Heart right ventricle (tissue), 16 donors: ENCODE measurements at regions not wholly inside any gene's neighbourhood (a gene's known extent, or its start where the extent isn't known, plus 50 kb on each side); places are given as distances from the start of the nearest gene placed in this dataset.

Experiments
- ATAC-seq, 8 donors: fragments of 200-7000 bp; cut with Tn5 transposase; one replicate each; pipeline ENCODE4 v1.9.1; 2020; ENCODE audit warnings: mild to moderate bottlenecking in 8 of 8, moderate library complexity in 8 of 8, moderate number of reproducible peaks in 1 of 8
- DNase-seq, 2 donors: peaks; one replicate each; pipeline ENCODE4 v3.0.0-alpha.2; 2020
- H3K27ac ChIP-seq, 10 donors: fragments of 200-600 bp; sonication (generic) in 2 of 10; one replicate each; pipeline versions ENCODE4 v1.5.0 to v1.8.0; 2020 to 2022; ENCODE audit warnings: mild to moderate bottlenecking in 3 of 10
- H3K27me3 ChIP-seq, 7 donors: fragments of 200-600 bp; one replicate each; pipeline ENCODE4 v1.8.0; 2021 to 2022; ENCODE audit warnings: mild to moderate bottlenecking in 2 of 7
- H3K36me3 ChIP-seq, 9 donors: fragments of 200-600 bp; sonication (generic) in 1 of 9; one replicate each; pipeline versions ENCODE4 v1.5.0 to v1.8.0; 2020 to 2022; ENCODE audit warnings: mild to moderate bottlenecking in 2 of 9
- H3K4me1 ChIP-seq, 9 donors: fragments of 200-600 bp; sonication (generic) in 1 of 9; one replicate each; pipeline versions ENCODE4 v1.5.0 to v1.8.0; 2020 to 2022; ENCODE audit warnings: mild to moderate bottlenecking in 4 of 9
- H3K4me3 ChIP-seq, 10 donors: fragments of 200-600 bp; sonication (generic) in 2 of 10; one replicate each; pipeline versions ENCODE4 v1.5.0 to v1.8.0; 2020 to 2022; ENCODE audit warnings: mild to moderate bottlenecking in 7 of 10, moderate library complexity in 2 of 10
- H3K9me3 ChIP-seq, 11 donors: fragments of 200-600 bp in 10 of 11; sonication (generic) in 2 of 11; one replicate each; pipeline versions ENCODE4 v1.5.0 to v1.8.0; 2013 to 2022; ENCODE audit warnings: mild to moderate bottlenecking in 2 of 11, control low read depth in 1 of 11, moderate library complexity in 1 of 11
- WGBS, 2 donors: extraction: QIAGEN DNeasy Blood & Tissue Kit; methylation state at CpG; one replicate each; pipeline ENCODE4 v1.1.7; 2013; ENCODE audit warnings: inconsistent platforms in 1 of 2; 5-methylcytosine and 5-hydroxymethylcytosine counted together
- intact Hi-C, 10 donors: fragments of 100-400 bp; cut with DNase I; formaldehyde crosslinking; loops; one replicate each; pipeline versions ENCODE4 v1.11.1 to v1.14.2; 2022
- TF ChIP-seq, protein P1 (sequence below), 9 donors: fragments of 200-600 bp; sonication (generic) in 2 of 9; IDR thresholded peaks; one replicate each; pipeline versions ENCODE4 v1.5.0 to v1.8.0; 2021 to 2022; ENCODE audit warnings: antibody characterized with exemption in 9 of 9, mild to moderate bottlenecking in 5 of 9, moderate library complexity in 1 of 9
- donor health status: Arrhythmogenic right ventricular cardiomyopathy.
- donor health status: ischemic (EF 13 %, LVEDD 7.1; RV severe dilation, severe dysfunction).
- donor health status: healthy with polysubstance abuse.
- donor health status: DM: no; HTN: yes; CAD: no.
- donor health status: DM: no; HTN: no; CAD: no.
- donor health status: ischemic (EF 25% LVEDD 6.9; RV normal size, moderate dysfunction).
- donor health status: ischemic (EF 25% LVEDD 5.7; RV mildly dilated, moderate dysfunction).
- donor health status: healthy.
- donor health status: DM: yes; HTN: yes; CAD: no.
- donor health status: Ischemic cardiomyopathy.
- donor health status: ischemic (EF 35%, LVEDD 5.7; RV mildly dilated, moderate dysfunction).
- donor health status: nonischemic (EF 11% LVEDD 7.7; RV severe dilation, severe dysfunction).
- donor health status: DM: yes; HTN: yes; CAD: no.
- donor health status: PGD.
- donor health status: ischemic (EF 29% LVEDD 5.4; RV normal size, mild dysfunction).
- donor health status: nonischemic (EF 23%, LVEDD 6.1; RV moderate dilation, normal function).

GRCh38 chr4:184536065-184536880 lies 61.9 kb upstream of the IRF2 start:
- intact Hi-C loops: loop anchor here in 9 of 10 donors (2.0 to 10.0 kb wide), 13 partner anchors 59 to 269 kb away; partner anchors contain the start of genes IRF2 (in 4 of the 9), CASP3 (in 1 of the 9) and PRIMPOL (in 1 of the 9)

GRCh38 chr4:184534511-184535391 lies 60.4 kb upstream of the IRF2 start:
- 64 to 68% methylated on average over 5 of the region's 5 CpGs for WGBS, 2 donors
- Histone ChIP-seq H3K4me1 (peaks cover 2 to 43% (median 31%) of the 10 kb centered on the region in 9 donors), H3K27me3 (no peaks in the 10 kb centered on the region), H3K27ac (peak overlapping the region in 8 of 10 donors; percentile 16 to 99 (median 46)), H3K9me3 (peaks cover 0 to 4% (median 0%) of the 10 kb centered on the region in 11 donors), H3K36me3 (no peaks in the 10 kb centered on the region), H3K4me3 (no peak overlapping the region)
- DNase-seq (no peak), ATAC-seq (no peak)
- intact Hi-C loops: loop anchor here in 9 of 10 donors (5.0 to 10.0 kb wide), 12 partner anchors 57 to 267 kb away; partner anchors contain the start of genes CASP3 (in 1 of the 9), IRF2 (in 1 of the 9) and PRIMPOL (in 1 of the 9)
- TF ChIP-seq, protein P1, sequence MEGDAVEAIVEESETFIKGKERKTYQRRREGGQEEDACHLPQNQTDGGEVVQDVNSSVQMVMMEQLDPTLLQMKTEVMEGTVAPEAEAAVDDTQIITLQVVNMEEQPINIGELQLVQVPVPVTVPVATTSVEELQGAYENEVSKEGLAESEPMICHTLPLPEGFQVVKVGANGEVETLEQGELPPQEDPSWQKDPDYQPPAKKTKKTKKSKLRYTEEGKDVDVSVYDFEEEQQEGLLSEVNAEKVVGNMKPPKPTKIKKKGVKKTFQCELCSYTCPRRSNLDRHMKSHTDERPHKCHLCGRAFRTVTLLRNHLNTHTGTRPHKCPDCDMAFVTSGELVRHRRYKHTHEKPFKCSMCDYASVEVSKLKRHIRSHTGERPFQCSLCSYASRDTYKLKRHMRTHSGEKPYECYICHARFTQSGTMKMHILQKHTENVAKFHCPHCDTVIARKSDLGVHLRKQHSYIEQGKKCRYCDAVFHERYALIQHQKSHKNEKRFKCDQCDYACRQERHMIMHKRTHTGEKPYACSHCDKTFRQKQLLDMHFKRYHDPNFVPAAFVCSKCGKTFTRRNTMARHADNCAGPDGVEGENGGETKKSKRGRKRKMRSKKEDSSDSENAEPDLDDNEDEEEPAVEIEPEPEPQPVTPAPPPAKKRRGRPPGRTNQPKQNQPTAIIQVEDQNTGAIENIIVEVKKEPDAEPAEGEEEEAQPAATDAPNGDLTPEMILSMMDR (IDR thresholded peaks at IDR 0.05): no peak

More at GRCh38 chr4:184536065-184536880, 61.9 kb upstream of the IRF2 start:
- H3K27ac ChIP-seq: peak overlapping the region; percentile 87 to 99 (median 96)
- 51 to 55% methylated on average over 10 of the region's 10 CpGs for WGBS, 2 donors
- no peaks in the 10 kb centered on the region for H3K36me3 ChIP-seq
- DNase-seq: no peak
- no peaks in the 10 kb centered on the region for H3K9me3 ChIP-seq
- H3K4me1 ChIP-seq: peaks cover 2 to 43% (median 31%) of the 10 kb centered on the region in 9 donors
- no peak for ATAC-seq
- H3K27me3 ChIP-seq: no peaks in the 10 kb centered on the region
- TF ChIP-seq, protein P1 (IDR thresholded peaks at IDR 0.05): no peak
- peak overlapping the region in 9 of 10 donors; percentile 60 to 72 (median 71) for H3K4me3 ChIP-seq

GRCh38 chr4:184533908-184534307 lies 59.6 kb upstream of the IRF2 start:
- Histone ChIP-seq H3K4me1 (peaks cover 2 to 47% (median 31%) of the 10 kb centered on the region in 9 donors), H3K27ac (peak overlapping the region in 7 of 10 donors; percentile 16 to 99 (median 50)), H3K4me3 (no peak overlapping the region), H3K9me3 (peaks cover 0 to 12% (median 0%) of the 10 kb centered on the region in 11 donors), H3K36me3 (no peaks in the 10 kb centered on the region), H3K27me3 (no peaks in the 10 kb centered on the region)
- ATAC-seq (no peak), DNase-seq (no peak)
- intact Hi-C loops: loop anchor here in 5 of 10 donors (10.0 kb wide), 4 partner anchors 59 to 149 kb away; partner anchors contain the start of gene IRF2 (in 1 of the 5)
- TF ChIP-seq, protein P1 (IDR thresholded peaks at IDR 0.05): no peak

DNA sequence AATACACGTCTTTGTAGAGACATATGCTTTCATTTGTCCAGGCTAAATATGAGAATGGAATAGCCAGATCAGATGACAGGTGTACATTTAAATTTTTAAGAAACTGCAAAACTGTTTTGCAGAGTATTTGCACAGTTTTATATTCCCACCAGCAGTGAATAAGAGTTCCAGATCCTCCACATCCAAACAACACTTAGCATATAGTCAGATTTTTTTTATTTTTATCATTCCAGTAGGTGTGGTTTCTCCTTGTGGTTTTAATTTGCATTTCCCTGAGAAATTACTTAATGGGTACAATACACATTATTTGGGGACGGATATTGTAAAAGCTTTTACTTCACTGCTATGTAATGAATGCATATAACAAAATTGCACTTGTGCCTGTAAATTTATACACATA lies 56.7 kb upstream of the IRF2 start:
- Histone ChIP-seq H3K27me3 (no peaks in the 10 kb centered on the region), H3K4me1 (peaks cover 2 to 43% (median 21%) of the 10 kb centered on the region in 9 donors), H3K9me3 (peaks cover 0 to 17% (median 0%) of the 10 kb centered on the region in 11 donors), H3K36me3 (no peaks in the 10 kb centered on the region), H3K27ac (no peak overlapping the region), H3K4me3 (no peak overlapping the region)
- ATAC-seq (no peak), DNase-seq (no peak)
- intact Hi-C loops: loop anchor here in 5 of 10 donors (10.0 kb wide), 4 partner anchors 56 to 146 kb away; partner anchors contain the start of gene IRF2 (in 1 of the 5)
- 67 to 80% methylated on average over 2 of the region's 2 CpGs for WGBS, 2 donors
- TF ChIP-seq, protein P1 (IDR thresholded peaks at IDR 0.05): no peak
